Brain microvascular endothelial cell (primary cell): ENCODE measurements at regions not wholly inside any gene's neighbourhood (a gene's known extent, or its start where the extent isn't known, plus 50 kb on each side); places are given as distances from the start of the nearest gene placed in this dataset.
"Not testable (repeated sequence)": the region's sequence is repeated elsewhere in the genome, so short reads cannot be mapped to it uniquely, and the experiment has no call there.

Source experiments
- DNase-seq: peaks from one replicate; pipeline ENCODE4 v3.0.0-alpha.2; 2020
- H3K27ac ChIP-seq: fragments of 250-450 bp; sonication (Bioruptor Pico); 2 replicates; pipeline ENCODE4 v1.5.1; 2020; ENCODE audit warnings: mild to moderate bottlenecking, moderate library complexity
- H3K27me3 ChIP-seq: fragments of 250-450 bp; sonication (Bioruptor Pico); replicated peaks from 2 replicates; pipeline ENCODE4 v1.5.1; 2020; ENCODE audit warnings: mild to moderate bottlenecking
- H3K36me3 ChIP-seq: fragments of 250-450 bp; sonication (Bioruptor Pico); replicated peaks from 2 replicates; pipeline ENCODE4 v1.5.1; 2020; ENCODE audit warnings: mild to moderate bottlenecking
- H3K4me3 ChIP-seq: 2 replicates; pipeline ENCODE4 v1.5.1; 2011; ENCODE audit warnings: low read depth, mild to moderate bottlenecking, control low read depth, low read length, moderate library complexity
- CTCF ChIP-seq: IDR thresholded peaks from 2 replicates; pipeline ENCODE4 v1.5.1; 2011; ENCODE audit warnings: low read depth, mild to moderate bottlenecking, moderate library complexity, low read length, control low read depth, inconsistent platforms; ENCODE audit errors: missing control alignments
- in situ Hi-C: cut with HindIII; loops from 2 replicates; pipeline ENCODE4 v1.10.0; 2017; ENCODE audit warnings: low sequenced_read_pairs, low pct_ligation_motif_present

- no peak overlapping the region for H3K27ac ChIP-seq
- no peaks in the 10 kb centered on the region for H3K27me3 ChIP-seq
- no peak overlapping the region for H3K4me3 ChIP-seq
- in situ Hi-C loops: no loop called here
- no peak for DNase-seq
- no peak for TF ChIP-seq CTCF
- H3K36me3 ChIP-seq: no peaks in the 10 kb centered on the region
Measured at GRCh38 chr15:26029146-26029545, 166.0 kb upstream of the ATP10A start.

- Histone ChIP-seq H3K27ac (no peak overlapping the region), H3K4me3 (no peak overlapping the region), H3K36me3 (no peaks in the 10 kb centered on the region), H3K27me3 (no peaks in the 10 kb centered on the region)
- TF ChIP-seq CTCF: no peak
- in situ Hi-C loops: no loop called here
- no peak for DNase-seq
Measured at GRCh38 chr15:26028086-26028740, 165.1 kb upstream of the ATP10A start.

GRCh38 chr15:26026671-26027070, 163.5 kb upstream of the ATP10A start:
- H3K27me3 ChIP-seq, DNase-seq, H3K4me3 ChIP-seq, H3K27ac ChIP-seq, in situ Hi-C loops, H3K36me3 ChIP-seq: not testable (repeated sequence)

DNA sequence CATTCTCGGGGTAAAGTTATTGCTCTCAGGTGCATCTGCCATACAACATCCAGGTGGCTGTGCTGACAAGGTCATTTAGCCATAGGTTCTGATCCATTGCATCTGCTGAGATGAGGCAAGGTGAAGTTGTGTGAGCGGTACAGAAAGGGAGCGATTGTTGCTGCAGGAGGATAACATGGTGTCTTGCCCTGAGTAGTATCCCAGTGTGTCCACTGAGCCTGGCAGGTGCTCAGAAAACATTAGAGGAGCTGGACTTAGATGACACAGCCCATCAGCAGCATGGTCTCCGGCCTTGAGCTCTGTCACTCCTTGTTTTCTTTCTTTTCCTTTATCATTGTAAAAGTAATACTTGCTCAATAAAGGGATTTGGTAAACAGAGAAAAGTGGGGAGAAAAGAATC, 161.1 kb upstream of the ATP10A start:
- H3K4me3 ChIP-seq: no peak overlapping the region
- no peak for TF ChIP-seq CTCF
- no peaks in the 10 kb centered on the region for H3K27me3 ChIP-seq
- in situ Hi-C loops: no loop called here
- H3K27ac ChIP-seq: no peak overlapping the region
- DNase-seq: no peak
- no peaks in the 10 kb centered on the region for H3K36me3 ChIP-seq

DNA sequence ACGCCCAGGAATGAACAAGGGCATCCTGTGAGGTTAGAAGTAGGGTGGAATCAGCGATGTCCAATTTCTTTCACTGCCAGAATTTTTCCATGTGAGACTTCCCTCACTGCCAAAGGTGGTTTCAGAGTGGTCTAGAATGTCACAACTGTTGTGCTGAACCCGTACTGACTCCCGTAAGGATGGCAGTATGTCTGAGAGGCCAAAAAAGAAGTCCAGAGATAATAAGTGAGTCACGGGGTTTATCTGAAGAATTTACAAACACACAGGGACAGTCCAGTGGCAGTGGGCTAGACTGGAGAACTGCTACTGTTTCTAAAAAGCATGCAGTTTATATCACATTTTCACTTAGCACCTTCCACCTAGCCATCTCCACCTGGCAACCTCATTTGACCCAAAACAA, 160.6 kb upstream of the ATP10A start:
- no peak for TF ChIP-seq CTCF
- no peak overlapping the region for H3K27ac ChIP-seq
- H3K4me3 ChIP-seq: no peak overlapping the region
- no peak for DNase-seq
- in situ Hi-C loops: no loop called here
- no peaks in the 10 kb centered on the region for H3K36me3 ChIP-seq
- H3K27me3 ChIP-seq: no peaks in the 10 kb centered on the region

- H3K27me3 ChIP-seq: no peaks in the 10 kb centered on the region
- no peak for DNase-seq
- in situ Hi-C loops: no loop called here
Measured at GRCh38 chr15:26023231-26023630, 160.1 kb upstream of the ATP10A start.

More at GRCh38 chr15:26023231-26023630, 160.1 kb upstream of the ATP10A start:
- H3K27ac ChIP-seq: no peak overlapping the region
- no peak overlapping the region for H3K4me3 ChIP-seq
- H3K36me3 ChIP-seq: no peaks in the 10 kb centered on the region
- TF ChIP-seq CTCF: no peak
